ENCODE measurements at regions not wholly inside any gene's neighbourhood (a gene's known extent, or its start where the extent isn't known, plus 50 kb on each side); places are given as distances from the start of the nearest gene placed in this dataset.

GRCh38 chr4:136526517-136526916, 1005.8 kb downstream of the PCDH18 start:
- H3K4me2 ChIP-seq (replicated peaks; ENCODE audit: low read depth, low read length, poor library complexity, severe bottlenecking): no peak overlapping the region
- CTCF ChIA-PET: no interaction called here
- H3K9me3 Mint-ChIP-seq (ENCODE audit: insufficient read depth): peaks cover 2% of the 10 kb centered on the region

GRCh38 chr4:136524039-136524438, 1008.3 kb downstream of the PCDH18 start:
- no peaks in the 10 kb centered on the region for H4K20me1 ChIP-seq (ENCODE audit: control insufficient read depth, insufficient read depth, low read length, poor library complexity, severe bottlenecking)
- ChIA-PET CTCF (no interaction called here), POLR2A (no interaction called here)
- no peaks in the 10 kb centered on the region for H3K4me1 ChIP-seq (ENCODE audit: control insufficient read depth in 2 of 2, insufficient read depth in 2 of 2, low read length in 2 of 2)
- H3K27me3 Mint-ChIP-seq: no peaks in the 10 kb centered on the region
- ATAC-seq (ENCODE audit: low read depth) (no peak), DNase-seq (no peak)
- H3K9me3 ChIP-seq (ENCODE audit: control extremely low read depth in 1 of 3, control insufficient read depth in 2 of 3, insufficient read depth in 1 of 3, low read length in 2 of 3): peaks cover 0 to 8% (median 0%) of the 10 kb centered on the region in 3 donors
- no peak overlapping the region for H3K4me3 Mint-ChIP-seq
- H3K79me2 ChIP-seq (ENCODE audit: control insufficient read depth, insufficient read depth, low read length): no peaks in the 10 kb centered on the region
- H3K9me3 Mint-ChIP-seq (ENCODE audit: insufficient read depth): peaks cover 2% of the 10 kb centered on the region
- WGBS (ENCODE audit: insufficient coverage): 100% methylated on average over 1 of the region's 2 CpGs
- H3K27ac Mint-ChIP-seq: no peak overlapping the region
- H3K27ac ChIP-seq (ENCODE audit: low read length in 2 of 2): no peak overlapping the region
- H3K4me3 ChIP-seq (ENCODE audit: control extremely low read depth in 1 of 5, extremely low read depth in 1 of 5, insufficient read depth in 1 of 5, low read depth in 2 of 5, low read length in 4 of 5): no peak overlapping the region
- H3K27me3 ChIP-seq (replicated peaks in 1 of 4; ENCODE audit: control extremely low read depth in 1 of 4, control insufficient read depth in 3 of 4, insufficient read depth in 4 of 4, low read length in 3 of 4): no peaks in the 10 kb centered on the region
- H3K36me3 ChIP-seq (replicated peaks in 1 of 2; ENCODE audit: control extremely low read depth in 1 of 2, control insufficient read depth in 1 of 2, extremely low read depth in 1 of 2, insufficient read depth in 2 of 2, low read length in 1 of 2): no peaks in the 10 kb centered on the region
- no peak overlapping the region for H2AFZ ChIP-seq (ENCODE audit: insufficient read depth, low read depth, low read length, poor library complexity, severe bottlenecking)
- no peak overlapping the region for H3K4me2 ChIP-seq (replicated peaks; ENCODE audit: low read depth, low read length, poor library complexity, severe bottlenecking)
- intact Hi-C loops (cut with micrococcal nuclease): no loop called here
- TF ChIP-seq EZH2 (IDR thresholded peaks at IDR 0.05; ENCODE audit: borderline replicate concordance, insufficient read depth, low read depth, low read length, poor library complexity, severe bottlenecking): no peak
- no peak for TF ChIP-seq CTCF (IDR thresholded peaks at IDR 0.05)
- no peak overlapping the region for H3K9ac ChIP-seq (ENCODE audit: low read length)
- H3K4me1 Mint-ChIP-seq: no peaks in the 10 kb centered on the region

More at GRCh38 chr4:136526517-136526916, 1005.8 kb downstream of the PCDH18 start:
- Histone ChIP-seq H3K9me3 (ENCODE audit: control extremely low read depth in 1 of 3, control insufficient read depth in 2 of 3, insufficient read depth in 1 of 3, low read length in 2 of 3) (no peaks in the 10 kb centered on the region), H3K79me2 (ENCODE audit: control insufficient read depth, insufficient read depth, low read length) (no peaks in the 10 kb centered on the region), H4K20me1 (ENCODE audit: control insufficient read depth, insufficient read depth, low read length, poor library complexity, severe bottlenecking) (no peaks in the 10 kb centered on the region), H3K9ac (ENCODE audit: low read length) (no peak overlapping the region), H3K4me3 (ENCODE audit: control extremely low read depth in 1 of 5, extremely low read depth in 1 of 5, insufficient read depth in 1 of 5, low read depth in 2 of 5, low read length in 4 of 5) (no peak overlapping the region), H3K4me1 (ENCODE audit: control insufficient read depth in 2 of 2, insufficient read depth in 2 of 2, low read length in 2 of 2) (no peaks in the 10 kb centered on the region), H2AFZ (ENCODE audit: insufficient read depth, low read depth, low read length, poor library complexity, severe bottlenecking) (no peak overlapping the region), H3K27ac (ENCODE audit: low read length in 2 of 2) (no peak overlapping the region), H3K36me3 (replicated peaks in 1 of 2; ENCODE audit: control extremely low read depth in 1 of 2, control insufficient read depth in 1 of 2, extremely low read depth in 1 of 2, insufficient read depth in 2 of 2, low read length in 1 of 2) (no peaks in the 10 kb centered on the region), H3K27me3 (replicated peaks in 1 of 4; ENCODE audit: control extremely low read depth in 1 of 4, control insufficient read depth in 3 of 4, insufficient read depth in 4 of 4, low read length in 3 of 4) (no peaks in the 10 kb centered on the region)
- ATAC-seq (ENCODE audit: low read depth): no peak
- no peak for TF ChIP-seq EZH2 (IDR thresholded peaks at IDR 0.05; ENCODE audit: borderline replicate concordance, insufficient read depth, low read depth, low read length, poor library complexity, severe bottlenecking)
- TF ChIP-seq CTCF (IDR thresholded peaks at IDR 0.05): no peak
- no peak overlapping the region for H3K4me3 Mint-ChIP-seq
- no peak for DNase-seq
- intact Hi-C loops (cut with micrococcal nuclease): no loop called here
- no peaks in the 10 kb centered on the region for H3K27me3 Mint-ChIP-seq
- H3K27ac Mint-ChIP-seq: no peak overlapping the region
- no peaks in the 10 kb centered on the region for H3K4me1 Mint-ChIP-seq
- POLR2A ChIA-PET: no interaction called here
- WGBS (ENCODE audit: insufficient coverage): 0% methylated on average over 1 of the region's 2 CpGs
